Tibial nerve (tissue), 4 donors: ENCODE measurements at regions not wholly inside any gene's neighbourhood (a gene's known extent, or its start where the extent isn't known, plus 50 kb on each side); places are given as distances from the start of the nearest gene placed in this dataset.

Experiments used
- DNase-seq, 2 donors: peaks; one replicate each; pipeline ENCODE4 v3.0.0-alpha.2; 2019; ENCODE audit warnings: low spot score in 2 of 2
- H3K27ac ChIP-seq, 4 donors: fragments of 200-600 bp; sonication (generic) in 3 of 4; one replicate each; pipeline ENCODE4 v1.5.1; 2017 to 2019; ENCODE audit warnings: mild to moderate bottlenecking in 1 of 4
- H3K27me3 ChIP-seq, 2 donors: fragments of 200-600 bp; sonication (generic) in 1 of 2; one replicate each; pipeline versions ENCODE4 v1.5.1 to v1.6.0; 2017 to 2019
- H3K36me3 ChIP-seq, 3 donors: fragments of 200-600 bp; sonication (generic); one replicate each; pipeline ENCODE4 v1.5.1; 2018 to 2019
- H3K4me1 ChIP-seq, 4 donors: fragments of 200-600 bp; sonication (generic) in 3 of 4; one replicate each; pipeline ENCODE4 v1.5.1; 2017 to 2019
- H3K4me3 ChIP-seq, 4 donors: fragments of 200-600 bp; sonication (generic) in 3 of 4; one replicate each; pipeline ENCODE4 v1.5.1; 2017 to 2019; ENCODE audit warnings: mild to moderate bottlenecking in 1 of 4, moderate library complexity in 1 of 4
- H3K9me3 ChIP-seq, 4 donors: fragments of 200-600 bp; sonication (generic) in 3 of 4; one replicate each; pipeline ENCODE4 v1.5.1; 2017 to 2019
- CTCF ChIP-seq, 5 experiments: fragments of 200-600 bp in 3 of 5; fragments of 450-650 bp in 2 of 5; sonication (generic) in 3 of 5; IDR thresholded peaks; one replicate each; pipeline ENCODE4 v1.5.1; 2016 to 2019; ENCODE audit warnings: antibody characterized with exemption in 5 of 5, mild to moderate bottlenecking in 3 of 5, moderate library complexity in 2 of 5
- EP300 ChIP-seq, 2 donors: sonication (generic); formaldehyde crosslinking; IDR thresholded peaks; one replicate each; pipeline ENCODE4 v1.6.1; 2017; ENCODE audit warnings: antibody characterized with exemption in 2 of 2, mild to moderate bottlenecking in 1 of 2
- POLR2A ChIP-seq, 2 donors: fragments of 450-650 bp; IDR thresholded peaks; one replicate each; pipeline ENCODE4 v1.6.1; 2017; ENCODE audit warnings: antibody characterized with exemption in 2 of 2, mild to moderate bottlenecking in 2 of 2, moderate library complexity in 2 of 2
- WGBS, 2 donors: methylation state at CpG; one replicate each; pipeline ENCODE4 v1.1.5; 2018; 5-methylcytosine and 5-hydroxymethylcytosine counted together

GRCh38 chr3:40911928-40912327 lies 287.4 kb upstream of the CTNNB1 start:
- Histone ChIP-seq H3K9me3 (no peaks in the 10 kb centered on the region), H3K4me3 (no peak overlapping the region), H3K36me3 (no peaks in the 10 kb centered on the region), H3K4me1 (no peaks in the 10 kb centered on the region), H3K27me3 (no peaks in the 10 kb centered on the region), H3K27ac (no peak overlapping the region)
- no peak for DNase-seq
- WGBS, 2 donors = 77 to 79% methylated on average over 1 of the region's 1 CpG
- no peak for TF ChIP-seq EP300 (IDR thresholded peaks at IDR 0.05)
- no peak for TF ChIP-seq POLR2A (IDR thresholded peaks at IDR 0.05)
- TF ChIP-seq CTCF (IDR thresholded peaks at IDR 0.05) = no peak

- WGBS, 2 donors = 94 to 97% methylated on average over 4 of the region's 4 CpGs
- Histone ChIP-seq H3K36me3 (no peaks in the 10 kb centered on the region), H3K27me3 (no peaks in the 10 kb centered on the region), H3K4me1 (no peaks in the 10 kb centered on the region), H3K4me3 (no peak overlapping the region), H3K27ac (no peak overlapping the region), H3K9me3 (no peaks in the 10 kb centered on the region)
- no peak for DNase-seq
- TF ChIP-seq EP300 (IDR thresholded peaks at IDR 0.05) (no peak), CTCF (IDR thresholded peaks at IDR 0.05) (no peak), POLR2A (IDR thresholded peaks at IDR 0.05) (no peak)
Observed at GRCh38 chr3:40912461-40912860, 286.8 kb upstream of the CTNNB1 start.

- no peak overlapping the region for H3K4me3 ChIP-seq
- TF ChIP-seq POLR2A (IDR thresholded peaks at IDR 0.05) = no peak
- DNase-seq = no peak
- H3K27me3 ChIP-seq = no peaks in the 10 kb centered on the region
- no peaks in the 10 kb centered on the region for H3K9me3 ChIP-seq
- H3K27ac ChIP-seq = no peak overlapping the region
- 75 to 79% methylated on average over 4 of the region's 4 CpGs for WGBS, 2 donors
- no peaks in the 10 kb centered on the region for H3K36me3 ChIP-seq
- H3K4me1 ChIP-seq = no peaks in the 10 kb centered on the region
Observed at GRCh38 chr3:40913192-40913591, 286.1 kb upstream of the CTNNB1 start.

GRCh38 chr3:40913641-40914040 lies 285.7 kb upstream of the CTNNB1 start:
- Histone ChIP-seq H3K27me3 (no peaks in the 10 kb centered on the region), H3K4me1 (no peaks in the 10 kb centered on the region), H3K27ac (no peak overlapping the region), H3K4me3 (no peak overlapping the region), H3K9me3 (no peaks in the 10 kb centered on the region), H3K36me3 (no peaks in the 10 kb centered on the region)
- 72 to 86% methylated on average over 2 of the region's 2 CpGs for WGBS, 2 donors
- TF ChIP-seq POLR2A (IDR thresholded peaks at IDR 0.05) = no peak
- no peak for TF ChIP-seq CTCF (IDR thresholded peaks at IDR 0.05)
- TF ChIP-seq EP300 (IDR thresholded peaks at IDR 0.05) = no peak
- no peak for DNase-seq

GRCh38 chr3:40914475-40914874 lies 284.8 kb upstream of the CTNNB1 start:
- Histone ChIP-seq H3K27ac (no peak overlapping the region), H3K36me3 (no peaks in the 10 kb centered on the region), H3K4me1 (no peaks in the 10 kb centered on the region), H3K4me3 (no peak overlapping the region), H3K9me3 (no peaks in the 10 kb centered on the region), H3K27me3 (no peaks in the 10 kb centered on the region)
- TF ChIP-seq CTCF (IDR thresholded peaks at IDR 0.05) (no peak), POLR2A (IDR thresholded peaks at IDR 0.05) (no peak), EP300 (IDR thresholded peaks at IDR 0.05) (no peak)
- no peak for DNase-seq
- 61 to 67% methylated on average over 2 of the region's 2 CpGs for WGBS, 2 donors

- DNase-seq = no peak
- no peak for TF ChIP-seq CTCF (IDR thresholded peaks at IDR 0.05)
- peak in 1 of 2 donors; percentile 13 for TF ChIP-seq EP300 (IDR thresholded peaks at IDR 0.05)
Observed at GRCh38 chr3:40915346-40915865, 283.9 kb upstream of the CTNNB1 start.

More at GRCh38 chr3:40915346-40915865, 283.9 kb upstream of the CTNNB1 start:
- Histone ChIP-seq H3K27me3 (no peaks in the 10 kb centered on the region), H3K9me3 (no peaks in the 10 kb centered on the region), H3K4me3 (no peak overlapping the region), H3K36me3 (no peaks in the 10 kb centered on the region), H3K4me1 (no peaks in the 10 kb centered on the region), H3K27ac (no peak overlapping the region)
- 48 to 62% methylated on average over 6 of the region's 6 CpGs for WGBS, 2 donors
